ENCODE measurements at regions not wholly inside any gene's neighbourhood (a gene's known extent, or its start where the extent isn't known, plus 50 kb on each side); places are given as distances from the start of the nearest gene placed in this dataset.
"Not testable (repeated sequence)": the region's sequence is repeated elsewhere in the genome, so short reads cannot be mapped to it uniquely, and the experiment has no call there.

DNA sequence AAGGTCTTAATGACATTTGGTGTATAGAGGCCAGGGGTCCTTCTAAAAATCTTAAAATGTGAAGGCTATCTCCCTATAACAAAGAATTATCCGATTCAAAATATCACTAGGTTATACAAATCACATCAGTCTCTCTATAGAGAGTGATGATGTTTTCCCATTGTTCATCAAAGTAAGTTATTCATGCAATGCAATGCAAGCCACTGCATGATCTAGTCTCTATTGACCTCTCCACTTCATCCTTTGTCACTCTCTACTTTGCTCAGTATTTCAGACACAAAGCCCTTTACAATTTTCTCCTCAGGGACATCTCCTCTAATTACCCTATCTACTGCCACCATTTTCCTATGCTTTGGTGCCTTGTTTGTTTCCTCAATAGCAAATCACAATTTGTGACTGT lies 628.0 kb downstream of the HTR1B start:
- TF ChIP-seq, protein P1, sequence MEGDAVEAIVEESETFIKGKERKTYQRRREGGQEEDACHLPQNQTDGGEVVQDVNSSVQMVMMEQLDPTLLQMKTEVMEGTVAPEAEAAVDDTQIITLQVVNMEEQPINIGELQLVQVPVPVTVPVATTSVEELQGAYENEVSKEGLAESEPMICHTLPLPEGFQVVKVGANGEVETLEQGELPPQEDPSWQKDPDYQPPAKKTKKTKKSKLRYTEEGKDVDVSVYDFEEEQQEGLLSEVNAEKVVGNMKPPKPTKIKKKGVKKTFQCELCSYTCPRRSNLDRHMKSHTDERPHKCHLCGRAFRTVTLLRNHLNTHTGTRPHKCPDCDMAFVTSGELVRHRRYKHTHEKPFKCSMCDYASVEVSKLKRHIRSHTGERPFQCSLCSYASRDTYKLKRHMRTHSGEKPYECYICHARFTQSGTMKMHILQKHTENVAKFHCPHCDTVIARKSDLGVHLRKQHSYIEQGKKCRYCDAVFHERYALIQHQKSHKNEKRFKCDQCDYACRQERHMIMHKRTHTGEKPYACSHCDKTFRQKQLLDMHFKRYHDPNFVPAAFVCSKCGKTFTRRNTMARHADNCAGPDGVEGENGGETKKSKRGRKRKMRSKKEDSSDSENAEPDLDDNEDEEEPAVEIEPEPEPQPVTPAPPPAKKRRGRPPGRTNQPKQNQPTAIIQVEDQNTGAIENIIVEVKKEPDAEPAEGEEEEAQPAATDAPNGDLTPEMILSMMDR (IDR thresholded peaks at IDR 0.05; ENCODE audit: insufficient read depth in 1 of 2, low read depth in 1 of 2, low read length in 1 of 2, severe bottlenecking in 1 of 2, unreplicated experiment in 1 of 2) = no peak

GRCh38 chr6:76834399-76834798 lies 628.9 kb downstream of the HTR1B start:
- intact Hi-C loops (cut with micrococcal nuclease; ENCODE audit: unreplicated experiment) = no loop called here
- CTCF ChIA-PET = no interaction called here
- POLR2A ChIA-PET = no interaction called here
- H3K4me1 Mint-ChIP-seq (ENCODE audit: low read depth, unreplicated experiment) = no peaks in the 10 kb centered on the region
- Histone ChIP-seq H3K27me3 (replicated peaks; ENCODE audit: control insufficient read depth, insufficient read depth, low read length) (no peaks in the 10 kb centered on the region), H3K9me3 (no peaks in the 10 kb centered on the region), H3K4me3 (ENCODE audit: low read depth, low read length) (no peak overlapping the region), H3K36me3 (ENCODE audit: control insufficient read depth, insufficient read depth, low read length) (no peaks in the 10 kb centered on the region), H3K4me1 (no peaks in the 10 kb centered on the region)
- peaks cover under 1% of the 10 kb centered on the region for H3K9me3 Mint-ChIP-seq (ENCODE audit: unreplicated experiment)
- DNase-seq = no peak
- H3K4me3 Mint-ChIP-seq (ENCODE audit: unreplicated experiment) = no peak overlapping the region
- no peaks in the 10 kb centered on the region for H3K27me3 Mint-ChIP-seq (ENCODE audit: insufficient read depth, unreplicated experiment)
- no peak overlapping the region for H3K27ac Mint-ChIP-seq (ENCODE audit: unreplicated experiment)
- TF ChIP-seq, protein P1 (IDR thresholded peaks at IDR 0.05; ENCODE audit: insufficient read depth in 1 of 2, low read depth in 1 of 2, low read length in 1 of 2, severe bottlenecking in 1 of 2, unreplicated experiment in 1 of 2) = no peak
- no peaks in the 10 kb centered on the region for H3K36me3 Mint-ChIP-seq (ENCODE audit: insufficient read depth, unreplicated experiment)
- BruUV-seq (replicated peaks) = no TSS peak

More for the DNA sequence above, 628.0 kb downstream of the HTR1B start:
- Mint-ChIP-seq H3K9me3 (ENCODE audit: unreplicated experiment) (no peaks in the 10 kb centered on the region), H3K4me1 (ENCODE audit: low read depth, unreplicated experiment) (no peaks in the 10 kb centered on the region), H3K27me3 (ENCODE audit: insufficient read depth, unreplicated experiment) (no peaks in the 10 kb centered on the region), H3K36me3 (ENCODE audit: insufficient read depth, unreplicated experiment) (no peaks in the 10 kb centered on the region), H3K27ac (ENCODE audit: unreplicated experiment) (no peak overlapping the region), H3K4me3 (ENCODE audit: unreplicated experiment) (no peak overlapping the region)
- H3K4me1 ChIP-seq = no peaks in the 10 kb centered on the region
- ChIA-PET POLR2A (no interaction called here), CTCF (no interaction called here)
- H3K4me3 ChIP-seq (ENCODE audit: low read depth, low read length) = no peak overlapping the region
- H3K27me3 ChIP-seq (replicated peaks; ENCODE audit: control insufficient read depth, insufficient read depth, low read length) = no peaks in the 10 kb centered on the region
- no peak for DNase-seq
- intact Hi-C loops (cut with micrococcal nuclease; ENCODE audit: unreplicated experiment) = no loop called here
- no peaks in the 10 kb centered on the region for H3K36me3 ChIP-seq (ENCODE audit: control insufficient read depth, insufficient read depth, low read length)
- no peaks in the 10 kb centered on the region for H3K9me3 ChIP-seq
- no TSS peak for BruUV-seq (replicated peaks)

DNA sequence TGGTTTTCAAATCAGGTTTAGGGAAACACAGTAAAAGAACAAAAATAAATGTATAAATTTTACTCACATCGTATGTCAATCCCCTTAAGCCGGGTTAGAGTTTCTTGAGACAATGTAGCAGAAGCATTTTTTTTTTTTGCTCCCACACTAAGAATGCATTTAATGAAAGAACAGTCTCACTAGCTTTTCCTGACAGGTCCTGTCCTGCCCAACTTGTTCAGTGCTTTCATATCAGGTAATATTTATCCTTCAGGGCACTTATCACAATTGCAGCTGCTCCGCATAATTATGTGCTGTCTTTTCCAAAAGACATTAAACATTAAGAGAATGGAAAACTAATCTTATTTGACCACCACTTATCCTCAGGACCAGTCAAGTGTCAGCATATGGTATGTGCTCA lies 632.0 kb downstream of the HTR1B start:
- POLR2A ChIA-PET = no interaction called here

GRCh38 chr6:76823578-76823977 lies 639.7 kb downstream of the HTR1B start:
- DNase-seq; H3K4me1 Mint-ChIP-seq (ENCODE audit: low read depth, unreplicated experiment); POLR2A ChIA-PET; H3K27me3 ChIP-seq (replicated peaks; ENCODE audit: control insufficient read depth, insufficient read depth, low read length); CTCF ChIA-PET; BruUV-seq (replicated peaks); H3K4me1 ChIP-seq; H3K36me3 Mint-ChIP-seq (ENCODE audit: insufficient read depth, unreplicated experiment); H3K9me3 ChIP-seq; H3K27me3 Mint-ChIP-seq (ENCODE audit: insufficient read depth, unreplicated experiment); H3K4me3 ChIP-seq (ENCODE audit: low read depth, low read length); H3K4me3 Mint-ChIP-seq (ENCODE audit: unreplicated experiment); H3K36me3 ChIP-seq (ENCODE audit: control insufficient read depth, insufficient read depth, low read length); intact Hi-C loops (cut with micrococcal nuclease; ENCODE audit: unreplicated experiment); H3K27ac Mint-ChIP-seq (ENCODE audit: unreplicated experiment): not testable (repeated sequence)
- H3K9me3 Mint-ChIP-seq (ENCODE audit: unreplicated experiment) = peaks cover 28% of the 10 kb centered on the region

More for the DNA sequence above, 632.0 kb downstream of the HTR1B start:
- Histone ChIP-seq H3K27me3 (replicated peaks; ENCODE audit: control insufficient read depth, insufficient read depth, low read length) (no peaks in the 10 kb centered on the region), H3K4me3 (ENCODE audit: low read depth, low read length) (no peak overlapping the region), H3K9me3 (peaks cover 5% of the 10 kb centered on the region; the same call in 1 of the 2 replicates), H3K4me1 (no peaks in the 10 kb centered on the region), H3K36me3 (ENCODE audit: control insufficient read depth, insufficient read depth, low read length) (no peaks in the 10 kb centered on the region)
- Mint-ChIP-seq H3K27ac (ENCODE audit: unreplicated experiment) (no peak overlapping the region), H3K36me3 (ENCODE audit: insufficient read depth, unreplicated experiment) (no peaks in the 10 kb centered on the region), H3K4me1 (ENCODE audit: low read depth, unreplicated experiment) (no peaks in the 10 kb centered on the region), H3K27me3 (ENCODE audit: insufficient read depth, unreplicated experiment) (no peaks in the 10 kb centered on the region), H3K9me3 (ENCODE audit: unreplicated experiment) (peaks cover 12% of the 10 kb centered on the region), H3K4me3 (ENCODE audit: unreplicated experiment) (no peak overlapping the region)
- intact Hi-C loops (cut with micrococcal nuclease; ENCODE audit: unreplicated experiment) = no loop called here
- BruUV-seq (replicated peaks) = no TSS peak
- CTCF ChIA-PET = no interaction called here
- TF ChIP-seq, protein P1 (IDR thresholded peaks at IDR 0.05; ENCODE audit: insufficient read depth in 1 of 2, low read depth in 1 of 2, low read length in 1 of 2, severe bottlenecking in 1 of 2, unreplicated experiment in 1 of 2) = no peak
- no peak for DNase-seq
